ENCODE measurements at regions not wholly inside any gene's neighbourhood (a gene's known extent, or its start where the extent isn't known, plus 50 kb on each side); places are given as distances from the start of the nearest gene placed in this dataset.

- Histone ChIP-seq H3K4me3 (no peak overlapping the region), H3K27ac (no peak overlapping the region)
- no peak for TF ChIP-seq CTCF (IDR thresholded peaks at IDR 0.05)
- DNase-seq (ENCODE audit: low spot score): no peak
These were observed 786.6 kb upstream of the TBX3 start for GRCh38 chr12:115470526-115470925.

- no peak for DNase-seq (ENCODE audit: low spot score)
- H3K27ac ChIP-seq: no peak overlapping the region
- TF ChIP-seq CTCF (IDR thresholded peaks at IDR 0.05): no peak
- no peak overlapping the region for H3K4me3 ChIP-seq
These were observed 784.1 kb upstream of the TBX3 start for GRCh38 chr12:115468087-115468510.

- no peak for TF ChIP-seq CTCF (IDR thresholded peaks at IDR 0.05)
- no peak overlapping the region for H3K4me3 ChIP-seq
- no peak overlapping the region for H3K27ac ChIP-seq
- DNase-seq (ENCODE audit: low spot score): no peak
These were observed 783.6 kb upstream of the TBX3 start for GRCh38 chr12:115467531-115467930.

DNA sequence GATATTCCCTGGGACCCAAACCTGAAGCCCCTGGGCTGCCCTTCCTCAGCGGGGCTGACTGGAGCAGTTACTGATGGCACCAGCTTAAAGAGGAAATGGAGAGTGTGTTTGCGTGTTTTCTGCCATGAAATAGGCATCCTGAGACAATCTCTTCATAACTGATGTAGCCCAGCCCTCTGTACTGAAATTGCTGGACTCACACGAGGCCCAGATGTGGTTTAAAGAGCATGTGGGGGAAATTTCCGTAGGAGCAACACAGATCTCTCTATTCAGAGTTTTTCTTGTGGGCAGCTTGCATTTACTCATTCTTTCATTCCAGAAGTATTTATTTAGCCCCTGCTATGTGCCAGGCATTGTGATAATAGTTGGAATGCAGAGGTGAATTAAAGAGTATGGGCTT is 782.1 kb upstream of the TBX3 start:
- H3K4me3 ChIP-seq: no peak overlapping the region
- no peak overlapping the region for H3K27ac ChIP-seq
- DNase-seq (ENCODE audit: low spot score): no peak
- TF ChIP-seq CTCF (IDR thresholded peaks at IDR 0.05): no peak

- H3K27ac ChIP-seq: no peak overlapping the region
- no peak for DNase-seq (ENCODE audit: low spot score)
These were observed 780.7 kb upstream of the TBX3 start for GRCh38 chr12:115464661-115465060.

DNA sequence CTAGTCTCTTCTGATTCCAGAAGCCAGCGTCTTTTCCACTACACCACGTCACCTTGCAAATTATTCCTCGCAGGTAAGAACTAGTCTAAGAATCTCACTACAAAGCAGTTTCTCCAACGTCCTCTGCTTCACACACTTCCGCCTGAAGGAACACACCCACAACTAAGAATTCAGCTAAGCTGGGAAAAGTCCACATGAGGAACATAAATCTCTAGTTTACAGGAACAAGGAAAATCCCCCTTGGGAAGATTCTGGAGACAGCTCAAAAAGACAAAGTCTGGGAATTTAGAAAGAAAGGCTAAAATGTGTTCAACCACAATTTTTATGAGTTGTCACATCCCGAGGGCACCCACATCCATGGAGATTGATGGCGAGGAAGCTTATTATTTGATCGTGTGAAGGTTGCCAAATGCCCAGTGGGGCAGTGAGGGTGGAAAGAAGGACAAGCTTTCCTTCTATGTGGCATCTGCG is 780.2 kb upstream of the TBX3 start:
- Histone ChIP-seq H3K27ac (no peak overlapping the region), H3K4me3 (no peak overlapping the region)
- no peak for TF ChIP-seq CTCF (IDR thresholded peaks at IDR 0.05)
- no peak for DNase-seq (ENCODE audit: low spot score)

More at GRCh38 chr12:115464661-115465060, 780.7 kb upstream of the TBX3 start:
- no peak overlapping the region for H3K4me3 ChIP-seq
- TF ChIP-seq CTCF (IDR thresholded peaks at IDR 0.05): no peak

DNA sequence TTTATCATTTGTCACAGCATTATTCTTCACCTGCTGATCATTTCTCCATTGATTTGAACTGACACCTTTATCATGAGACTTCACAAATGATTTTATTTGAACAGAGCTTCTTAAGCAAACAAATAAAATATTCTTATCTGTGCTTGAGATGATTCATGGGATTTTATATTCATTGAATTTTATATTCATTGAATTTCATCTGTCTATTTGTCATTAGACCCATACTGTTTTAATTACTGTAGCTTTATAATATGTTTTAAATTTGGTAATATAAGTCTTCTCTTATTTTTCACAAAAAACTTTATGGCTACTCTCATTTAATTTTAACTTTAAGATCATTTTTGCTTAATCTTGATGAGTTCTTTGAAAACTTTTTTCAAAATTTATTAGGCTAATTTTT is 777.4 kb upstream of the TBX3 start:
- no peak overlapping the region for H3K4me3 ChIP-seq
- DNase-seq (ENCODE audit: low spot score): no peak
- H3K27ac ChIP-seq: no peak overlapping the region
- no peak for TF ChIP-seq CTCF (IDR thresholded peaks at IDR 0.05)

Data from coronary artery (tissue), 2 donors.